ENCODE measurements at regions not wholly inside any gene's neighbourhood (a gene's known extent, or its start where the extent isn't known, plus 50 kb on each side); places are given as distances from the start of the nearest gene placed in this dataset.

- no peak overlapping the region for H2AK5ac ChIP-seq (ENCODE audit: insufficient read length, low read length)
- no peak overlapping the region for H3K9ac ChIP-seq (ENCODE audit: extremely low read depth, insufficient read length, low read length)
- no peak overlapping the region for H2BK5ac ChIP-seq (ENCODE audit: insufficient read length, low read length)
- H4K5ac ChIP-seq (ENCODE audit: insufficient read length, low read depth, low read length), result no peak overlapping the region
- H3T11ph ChIP-seq (ENCODE audit: low read length), result no peak overlapping the region
- no peak overlapping the region for H3K4ac ChIP-seq (ENCODE audit: low read depth, low read length)
- no peak overlapping the region for H3K14ac ChIP-seq (ENCODE audit: insufficient read depth, low read length)
- no peak overlapping the region for H3K4me2 ChIP-seq (ENCODE audit: insufficient read depth, insufficient read length, low read length)
- no peak overlapping the region for H2AFZ ChIP-seq (ENCODE audit: low read length)
- no peak overlapping the region for H2BK20ac ChIP-seq (ENCODE audit: low read depth, low read length, poor library complexity, severe bottlenecking)
- H4K20me1 ChIP-seq (ENCODE audit: control insufficient read depth, insufficient read depth, insufficient read length), result no peaks in the 10 kb centered on the region
- no peaks in the 10 kb centered on the region for H3K27me3 ChIP-seq (ENCODE audit: insufficient read depth, low read length)
- H3K18ac ChIP-seq (ENCODE audit: insufficient read length, low read depth, low read length), result no peak overlapping the region
- H3K9me3 ChIP-seq (ENCODE audit: control insufficient read depth, low read depth, low read length), result no peaks in the 10 kb centered on the region
- no CpG with 5 or more reads among the region's 7 CpGs for WGBS (ENCODE audit: extremely low coverage, insufficient read length, low lambda C conversion rate)
- peaks cover 4% of the 10 kb centered on the region for H3K4me1 ChIP-seq (ENCODE audit: insufficient read depth, low read length)
- Mint-ChIP-seq H3K27ac (peak overlapping the region in 1 of 3 experiments; percentile 89; a peak in 4 of 7 replicates), H3K4me3 (peak overlapping the region in 1 of 2 experiments; percentile 18; a peak in 1 of 5 replicates), H3K4me1 (peaks cover 47 to 66% of the 10 kb centered on the region in 2 experiments), H3K9me3 (no peaks in the 10 kb centered on the region; a peak in 1 of 5 replicates), H3K36me3 (ENCODE audit: insufficient read depth in 1 of 3, low read depth in 3 of 3) (no peaks in the 10 kb centered on the region), H3K27me3 (ENCODE audit: low read depth) (no peaks in the 10 kb centered on the region)
- H2BK12ac ChIP-seq (ENCODE audit: insufficient read length, low read depth, low read length), result no peak overlapping the region
- no peak for TF ChIP-seq CTCF (conservative IDR thresholded peaks at IDR 0.05)
- no peaks in the 10 kb centered on the region for H3K23me2 ChIP-seq (ENCODE audit: insufficient read length, low read depth, low read length, poor library complexity, severe bottlenecking)
- H3K23ac ChIP-seq (ENCODE audit: insufficient read length, low read depth, low read length), result no peak overlapping the region
- no peak overlapping the region for H3K56ac ChIP-seq (ENCODE audit: insufficient read length, low read depth, low read length)
- no peaks in the 10 kb centered on the region for H3K79me1 ChIP-seq (ENCODE audit: insufficient read depth, low read depth, low read length, poor library complexity, severe bottlenecking)
- DNase-seq, result no peak
- H2BK120ac ChIP-seq (ENCODE audit: low read depth, low read length, poor library complexity, severe bottlenecking), result no peak overlapping the region
- no peak overlapping the region for H4K91ac ChIP-seq (ENCODE audit: insufficient read length, low read depth, low read length)
- H4K8ac ChIP-seq (replicated peaks; ENCODE audit: insufficient read length, low read depth, low read length), result no peak overlapping the region
- H2BK15ac ChIP-seq (ENCODE audit: low read depth, low read length), result no peak overlapping the region
- no peaks in the 10 kb centered on the region for H3K79me2 ChIP-seq (ENCODE audit: insufficient read depth, low read length)
- H3K27ac ChIP-seq (ENCODE audit: insufficient read length, low read depth, low read length), result no peak overlapping the region
These were observed 265.1 kb downstream of the MEIS1 start for GRCh38 chr2:66699793-66700676.

All from H9 (cell line).